Activated CD4-positive, alpha-beta T cell treated with anti-CD3 and anti-CD28 coated beads, Interleukin-2, amount 50 U/mL, for 48 hours (primary cell): ENCODE measurements at regions not wholly inside any gene's neighbourhood (a gene's known extent, or its start where the extent isn't known, plus 50 kb on each side); places are given as distances from the start of the nearest gene placed in this dataset.
A peak's percentile ranks its signal among the peaks of the same experiment; 100 is the strongest.

ENCODE experiments used
- DNase-seq, 2 experiments: peaks; one replicate each; pipeline ENCODE4 v3.0.0-alpha.2; 2020

DNA sequence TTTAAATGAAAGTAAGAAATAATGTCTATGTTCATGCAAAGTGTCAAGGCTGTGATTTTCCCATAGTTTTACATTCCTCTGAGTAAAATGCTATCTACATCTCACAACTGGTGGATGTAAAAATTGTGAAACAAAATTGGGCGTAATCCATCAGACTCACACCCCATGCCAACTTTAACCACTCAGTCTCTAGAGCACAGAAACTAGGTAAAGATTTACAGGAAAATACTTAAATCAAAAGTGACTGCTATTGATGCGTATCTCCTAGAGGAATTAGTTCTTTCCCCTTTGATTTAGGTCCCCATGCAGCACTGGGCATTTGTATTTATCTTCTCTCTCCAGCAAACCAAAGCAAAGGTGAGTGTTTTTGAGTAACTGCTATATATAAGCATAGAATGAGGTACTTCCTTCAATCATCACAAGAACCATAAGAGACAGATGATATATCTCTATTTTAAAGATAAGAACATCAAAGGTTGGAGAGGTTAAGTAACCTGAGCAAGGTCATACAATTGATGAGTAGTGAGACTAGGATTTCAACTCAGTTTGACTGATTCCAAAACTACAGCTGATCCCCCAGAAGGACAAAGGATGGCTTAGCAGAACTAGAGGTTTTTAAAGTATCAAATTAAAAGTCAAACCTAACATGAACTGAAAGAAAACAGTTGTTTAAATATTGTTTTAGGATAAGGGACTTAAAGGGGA, 594.0 kb upstream of the ACVR2A start:
- DNase-seq, result no peak

DNA sequence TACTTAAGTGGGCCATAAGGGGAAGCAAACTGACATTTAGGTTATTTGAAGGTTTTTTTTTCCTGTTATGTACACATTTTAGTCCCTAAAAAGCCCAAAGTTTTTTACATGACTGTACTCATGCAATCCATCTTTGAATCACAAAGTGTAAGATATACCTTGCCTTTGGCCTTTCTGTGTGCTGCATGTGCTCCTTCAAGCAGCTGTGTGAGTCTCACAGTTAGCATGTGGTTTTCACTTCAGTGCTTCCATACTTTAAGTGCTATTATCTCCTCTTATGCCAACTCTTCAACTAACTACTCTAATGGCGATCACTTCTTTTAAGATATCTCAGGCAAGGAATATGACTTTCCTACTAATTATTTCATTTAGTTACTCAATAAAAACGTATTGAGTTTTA, 597.1 kb upstream of the ACVR2A start:
- no peak for DNase-seq

DNA sequence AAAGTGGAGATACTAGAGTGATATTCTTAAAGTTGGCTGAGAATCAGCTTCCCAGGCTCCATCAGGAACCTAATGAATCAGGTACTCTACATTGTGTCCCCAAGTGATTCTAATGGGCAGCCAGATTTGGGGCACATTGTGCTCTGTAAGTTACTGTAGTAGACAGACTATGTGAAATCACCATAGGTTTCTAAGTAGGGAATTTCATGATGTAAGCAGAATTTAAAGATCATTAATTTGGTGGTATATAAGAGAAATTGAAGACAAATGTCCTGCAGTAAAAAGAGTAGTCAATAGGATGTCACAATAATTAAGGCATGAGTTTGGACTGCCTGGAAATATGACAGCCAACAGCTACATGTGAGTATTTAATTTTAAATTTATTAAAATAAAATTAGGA, 602.4 kb upstream of the ACVR2A start:
- DNase-seq, result no peak

- DNase-seq, result no peak
These were observed 608.2 kb upstream of the ACVR2A start for GRCh38 chr2:147236601-147237000.

- DNase-seq, result no peak
These were observed 612.6 kb upstream of the ACVR2A start for GRCh38 chr2:147232225-147232669.

DNA sequence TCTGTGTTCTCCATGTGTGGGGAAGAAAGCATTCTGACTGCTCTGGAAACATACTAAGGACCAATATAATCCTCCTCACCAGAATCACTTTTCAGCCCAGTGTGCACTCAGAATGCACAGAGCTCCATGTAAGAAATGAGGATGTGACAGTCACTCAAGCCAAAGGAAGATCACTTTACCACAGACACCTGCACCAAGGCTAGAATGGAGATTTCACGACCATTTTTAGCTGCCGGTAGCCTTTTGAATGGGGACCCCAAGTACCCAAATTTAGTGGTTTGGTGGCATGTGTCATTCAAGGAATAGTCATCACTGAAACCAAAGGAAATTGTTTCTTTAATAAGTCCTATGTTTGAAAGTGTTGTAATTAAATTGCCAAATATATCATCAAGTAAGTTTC, 613.2 kb upstream of the ACVR2A start:
- no peak for DNase-seq

DNA sequence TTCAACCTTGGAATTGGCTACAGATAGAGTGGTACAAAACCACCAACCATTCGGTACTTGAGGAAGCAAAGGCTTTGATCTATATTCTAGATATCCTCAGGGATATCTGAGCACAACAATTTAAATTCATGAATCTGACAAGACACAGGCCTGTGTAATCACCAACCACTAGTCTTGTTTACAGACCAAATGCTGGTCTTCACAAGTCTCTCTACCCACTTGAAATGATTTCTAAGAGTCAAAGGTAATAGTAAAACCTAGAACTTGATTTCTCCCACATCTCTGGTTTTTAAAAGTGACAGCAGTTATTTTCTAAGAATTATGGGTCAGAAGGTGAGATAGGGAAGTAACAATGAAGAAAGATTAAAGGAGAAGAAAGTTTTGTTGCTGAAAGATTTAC, 613.7 kb upstream of the ACVR2A start:
- DNase-seq, result no peak

DNA sequence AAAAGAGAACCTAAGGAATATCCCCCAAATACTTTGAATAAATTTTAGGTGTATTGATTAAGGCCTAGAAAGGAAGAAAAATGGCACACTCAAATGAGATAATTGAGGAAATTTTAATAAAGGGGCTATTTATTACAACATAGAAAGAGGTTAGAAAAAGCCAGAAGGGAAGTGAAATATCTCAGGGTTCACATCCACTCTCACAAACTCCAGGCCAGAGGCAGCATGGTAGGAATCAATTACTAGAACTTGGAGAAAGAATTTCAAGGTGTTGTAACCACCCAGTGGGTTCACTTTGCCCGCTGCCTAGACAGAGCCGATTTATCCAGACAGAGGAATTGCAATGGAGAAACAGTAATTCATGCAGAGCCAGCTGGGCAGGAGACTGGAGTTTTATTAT, 617.5 kb upstream of the ACVR2A start:
- no peak for DNase-seq

GRCh38 chr2:147224070-147224469, 620.8 kb upstream of the ACVR2A start:
- no peak for DNase-seq

GRCh38 chr2:147223553-147224060, 621.2 kb upstream of the ACVR2A start:
- DNase-seq, result no peak

- DNase-seq, result no peak
These were observed 621.7 kb upstream of the ACVR2A start for GRCh38 chr2:147223119-147223518.

GRCh38 chr2:147222506-147222905, 622.3 kb upstream of the ACVR2A start:
- no peak for DNase-seq

- DNase-seq, result no peak
These were observed 629.9 kb upstream of the ACVR2A start for GRCh38 chr2:147214914-147215313.

- no peak for DNase-seq
These were observed 633.3 kb upstream of the ACVR2A start for GRCh38 chr2:147211484-147211883.

GRCh38 chr2:147204102-147204501, 640.7 kb upstream of the ACVR2A start:
- no peak for DNase-seq

GRCh38 chr2:147198651-147199171, 646.1 kb upstream of the ACVR2A start:
- DNase-seq, result no peak

DNA sequence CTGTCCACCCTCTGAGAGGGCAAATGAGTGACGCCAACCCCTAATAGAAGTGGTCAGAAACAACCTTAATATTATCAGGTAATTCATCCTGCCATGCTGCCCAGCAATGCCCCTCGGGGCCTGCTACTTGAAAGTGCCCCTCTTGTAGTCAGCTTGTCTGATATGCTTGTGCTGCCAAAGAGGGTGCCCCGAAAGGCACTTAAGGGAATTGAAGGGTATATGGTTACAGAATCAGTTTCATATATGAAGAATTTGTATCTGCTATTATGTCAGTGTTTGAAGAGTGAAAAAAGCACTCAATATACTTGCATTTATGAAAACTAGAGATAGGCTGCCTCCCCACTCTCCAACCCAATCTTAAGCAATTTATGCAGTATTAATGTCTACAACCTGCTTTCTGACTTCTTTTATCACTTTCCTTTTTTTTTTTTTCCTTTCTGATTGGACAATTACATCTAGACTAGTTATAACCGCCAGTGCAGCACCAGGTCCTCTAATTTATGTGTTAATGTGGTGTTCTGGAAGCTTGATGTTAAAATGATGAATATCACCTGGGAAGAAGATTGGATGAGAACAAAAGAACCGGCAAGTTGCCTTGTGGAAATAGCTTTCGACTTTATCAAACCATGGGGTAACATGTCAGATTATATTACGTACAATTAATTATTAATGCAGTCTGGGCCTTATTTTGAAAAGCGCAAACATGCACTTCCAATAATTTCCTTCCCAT, 646.9 kb upstream of the ACVR2A start:
- DNase-seq, result no peak

GRCh38 chr2:147182260-147182659, 662.6 kb upstream of the ACVR2A start:
- peak; percentile 57 to 68 for DNase-seq

GRCh38 chr2:147181351-147182029, 663.3 kb upstream of the ACVR2A start:
- DNase-seq, result no peak

- DNase-seq, result no peak
These were observed 667.6 kb upstream of the ACVR2A start for GRCh38 chr2:147177071-147177857.

- DNase-seq, result no peak
These were observed 670.0 kb upstream of the ACVR2A start for GRCh38 chr2:147174824-147175254.

DNA sequence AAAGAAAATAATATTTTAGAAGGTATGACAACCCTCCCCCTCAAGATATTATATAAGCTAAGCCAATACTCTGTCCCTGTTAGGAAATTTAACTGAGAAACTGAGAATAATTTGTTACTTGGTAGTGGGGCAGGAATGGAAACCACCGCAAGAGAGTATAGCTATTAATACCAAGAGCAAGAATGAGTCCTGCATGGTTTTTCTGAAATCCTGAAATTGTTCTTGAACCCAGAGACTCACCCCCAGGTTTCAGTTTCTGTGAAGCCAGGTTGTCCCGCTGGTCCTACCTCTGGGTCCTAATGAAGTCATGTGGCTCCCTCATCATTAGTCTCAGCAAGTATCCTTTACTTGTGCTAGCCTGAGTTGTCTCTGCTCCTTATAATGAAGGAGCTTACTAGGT, 671.0 kb upstream of the ACVR2A start:
- peak in 1 of 2 experiments; percentile 8 for DNase-seq

GRCh38 chr2:147173189-147173581, 671.6 kb upstream of the ACVR2A start:
- DNase-seq, result no peak
